ENCODE measurements at regions not wholly inside any gene's neighbourhood (a gene's known extent, or its start where the extent isn't known, plus 50 kb on each side); places are given as distances from the start of the nearest gene placed in this dataset.

- no peak overlapping the region for H3K27ac ChIP-seq (ENCODE audit: low read length)
- H3K9me2 ChIP-seq (replicated peaks; ENCODE audit: insufficient read depth, low read length) = no peaks in the 10 kb centered on the region
- no peaks in the 10 kb centered on the region for H3K27me3 ChIP-seq (ENCODE audit: low read length)
- no peak overlapping the region for H3K4me2 ChIP-seq (ENCODE audit: low read depth, low read length, poor library complexity, severe bottlenecking)
- peaks cover 52% of the 10 kb centered on the region for H3K9me3 ChIP-seq (ENCODE audit: low read length)
- no peak overlapping the region; the same call in 1 of the 2 replicates for H2AFZ ChIP-seq (ENCODE audit: low read length)
- DNase-seq = no peak
- no peak overlapping the region for H3K4me3 ChIP-seq (ENCODE audit: low read length)
- H4K20me1 ChIP-seq (ENCODE audit: insufficient read depth, low read depth, low read length) = no peaks in the 10 kb centered on the region
- H3K4me1 ChIP-seq (ENCODE audit: low read length) = no peaks in the 10 kb centered on the region
- no peak overlapping the region for H3K9ac ChIP-seq (ENCODE audit: low read length)
- no peaks in the 10 kb centered on the region for H3K79me2 ChIP-seq (ENCODE audit: low read length)
- no peaks in the 10 kb centered on the region for H3K36me3 ChIP-seq (ENCODE audit: insufficient read depth, low read length)
These were observed 237.2 kb upstream of the FSTL5 start for GRCh38 chr4:162401021-162401420.

- Histone ChIP-seq H3K9me2 (replicated peaks; ENCODE audit: insufficient read depth, low read length) (0 out of 2 replicates have a peak, but pooled peaks cover 5% of the 10 kb centered on the region), H3K4me1 (ENCODE audit: low read length) (no peaks in the 10 kb centered on the region), H3K36me3 (ENCODE audit: insufficient read depth, low read length) (no peaks in the 10 kb centered on the region), H3K27ac (ENCODE audit: low read length) (no peak overlapping the region), H3K79me2 (ENCODE audit: low read length) (no peaks in the 10 kb centered on the region), H3K9ac (ENCODE audit: low read length) (no peak overlapping the region), H3K9me3 (ENCODE audit: low read length) (peaks cover 56% of the 10 kb centered on the region), H3K27me3 (ENCODE audit: low read length) (no peaks in the 10 kb centered on the region), H4K20me1 (ENCODE audit: insufficient read depth, low read depth, low read length) (no peaks in the 10 kb centered on the region), H2AFZ (ENCODE audit: low read length) (no peak overlapping the region), H3K4me3 (ENCODE audit: low read length) (no peak overlapping the region), H3K4me2 (ENCODE audit: low read depth, low read length, poor library complexity, severe bottlenecking) (no peak overlapping the region)
- DNase-seq = no peak
These were observed 229.1 kb upstream of the FSTL5 start for GRCh38 chr4:162392946-162393345.

GRCh38 chr4:162366146-162366545, 202.3 kb upstream of the FSTL5 start:
- Histone ChIP-seq H3K4me3 (ENCODE audit: low read length) (no peak overlapping the region), H3K4me1 (ENCODE audit: low read length) (no peaks in the 10 kb centered on the region), H4K20me1 (ENCODE audit: insufficient read depth, low read depth, low read length) (no peaks in the 10 kb centered on the region), H3K9ac (ENCODE audit: low read length) (no peak overlapping the region), H2AFZ (ENCODE audit: low read length) (no peak overlapping the region), H3K27me3 (ENCODE audit: low read length) (no peaks in the 10 kb centered on the region), H3K27ac (ENCODE audit: low read length) (no peak overlapping the region), H3K9me2 (replicated peaks; ENCODE audit: insufficient read depth, low read length) (no peaks in the 10 kb centered on the region), H3K79me2 (ENCODE audit: low read length) (no peaks in the 10 kb centered on the region), H3K9me3 (ENCODE audit: low read length) (peaks cover 37% of the 10 kb centered on the region), H3K36me3 (ENCODE audit: insufficient read depth, low read length) (no peaks in the 10 kb centered on the region), H3K4me2 (ENCODE audit: low read depth, low read length, poor library complexity, severe bottlenecking) (no peak overlapping the region)
- DNase-seq = no peak

GRCh38 chr4:162364651-162365050, 200.9 kb upstream of the FSTL5 start:
- H3K4me3 ChIP-seq (ENCODE audit: low read length) = no peak overlapping the region
- H3K27ac ChIP-seq (ENCODE audit: low read length) = no peak overlapping the region
- H3K79me2 ChIP-seq (ENCODE audit: low read length) = no peaks in the 10 kb centered on the region
- H2AFZ ChIP-seq (ENCODE audit: low read length) = no peak overlapping the region
- peaks cover 36% of the 10 kb centered on the region for H3K9me3 ChIP-seq (ENCODE audit: low read length)
- H3K9ac ChIP-seq (ENCODE audit: low read length) = no peak overlapping the region
- no peak for DNase-seq
- no peak overlapping the region for H3K4me2 ChIP-seq (ENCODE audit: low read depth, low read length, poor library complexity, severe bottlenecking)
- no peaks in the 10 kb centered on the region for H3K27me3 ChIP-seq (ENCODE audit: low read length)
- H3K36me3 ChIP-seq (ENCODE audit: insufficient read depth, low read length) = no peaks in the 10 kb centered on the region
- H3K4me1 ChIP-seq (ENCODE audit: low read length) = no peaks in the 10 kb centered on the region
- H3K9me2 ChIP-seq (replicated peaks; ENCODE audit: insufficient read depth, low read length) = no peaks in the 10 kb centered on the region
- H4K20me1 ChIP-seq (ENCODE audit: insufficient read depth, low read depth, low read length) = no peaks in the 10 kb centered on the region

GRCh38 chr4:162360369-162361149, 196.8 kb upstream of the FSTL5 start:
- Histone ChIP-seq H2AFZ (ENCODE audit: low read length) (no peak overlapping the region), H3K9ac (ENCODE audit: low read length) (no peak overlapping the region), H3K4me1 (ENCODE audit: low read length) (no peaks in the 10 kb centered on the region), H3K4me2 (ENCODE audit: low read depth, low read length, poor library complexity, severe bottlenecking) (no peak overlapping the region), H3K27ac (ENCODE audit: low read length) (no peak overlapping the region), H3K79me2 (ENCODE audit: low read length) (no peaks in the 10 kb centered on the region), H4K20me1 (ENCODE audit: insufficient read depth, low read depth, low read length) (no peaks in the 10 kb centered on the region), H3K27me3 (ENCODE audit: low read length) (no peaks in the 10 kb centered on the region), H3K36me3 (ENCODE audit: insufficient read depth, low read length) (no peaks in the 10 kb centered on the region), H3K4me3 (ENCODE audit: low read length) (no peak overlapping the region), H3K9me2 (replicated peaks; ENCODE audit: insufficient read depth, low read length) (no peaks in the 10 kb centered on the region), H3K9me3 (ENCODE audit: low read length) (peaks cover 32% of the 10 kb centered on the region)
- DNase-seq = no peak

GRCh38 chr4:162356181-162356580, 192.4 kb upstream of the FSTL5 start:
- H2AFZ ChIP-seq (ENCODE audit: low read length) = no peak overlapping the region
- DNase-seq = no peak
- no peak overlapping the region for H3K4me3 ChIP-seq (ENCODE audit: low read length)
- no peaks in the 10 kb centered on the region for H3K79me2 ChIP-seq (ENCODE audit: low read length)
- H3K36me3 ChIP-seq (ENCODE audit: insufficient read depth, low read length) = no peaks in the 10 kb centered on the region
- H3K9ac ChIP-seq (ENCODE audit: low read length) = no peak overlapping the region
- H3K4me1 ChIP-seq (ENCODE audit: low read length) = no peaks in the 10 kb centered on the region
- no peaks in the 10 kb centered on the region for H3K9me2 ChIP-seq (replicated peaks; ENCODE audit: insufficient read depth, low read length)
- H3K4me2 ChIP-seq (ENCODE audit: low read depth, low read length, poor library complexity, severe bottlenecking) = no peak overlapping the region
- no peak overlapping the region for H3K27ac ChIP-seq (ENCODE audit: low read length)
- H3K9me3 ChIP-seq (ENCODE audit: low read length) = peaks cover 19% of the 10 kb centered on the region
- no peaks in the 10 kb centered on the region for H4K20me1 ChIP-seq (ENCODE audit: insufficient read depth, low read depth, low read length)
- no peaks in the 10 kb centered on the region for H3K27me3 ChIP-seq (ENCODE audit: low read length)

- no peak overlapping the region for H3K4me2 ChIP-seq (ENCODE audit: low read depth, low read length, poor library complexity, severe bottlenecking)
- H3K9me3 ChIP-seq (ENCODE audit: low read length) = peaks cover 8% of the 10 kb centered on the region
- no peak for DNase-seq
- no peak overlapping the region for H3K9ac ChIP-seq (ENCODE audit: low read length)
- H3K27me3 ChIP-seq (ENCODE audit: low read length) = no peaks in the 10 kb centered on the region
- no peaks in the 10 kb centered on the region for H4K20me1 ChIP-seq (ENCODE audit: insufficient read depth, low read depth, low read length)
- H3K4me3 ChIP-seq (ENCODE audit: low read length) = no peak overlapping the region
- no peaks in the 10 kb centered on the region for H3K36me3 ChIP-seq (ENCODE audit: insufficient read depth, low read length)
- no peaks in the 10 kb centered on the region for H3K4me1 ChIP-seq (ENCODE audit: low read length)
- no peak overlapping the region for H2AFZ ChIP-seq (ENCODE audit: low read length)
- no peaks in the 10 kb centered on the region for H3K9me2 ChIP-seq (replicated peaks; ENCODE audit: insufficient read depth, low read length)
- no peak overlapping the region for H3K27ac ChIP-seq (ENCODE audit: low read length)
- H3K79me2 ChIP-seq (ENCODE audit: low read length) = no peaks in the 10 kb centered on the region
These were observed 188.8 kb upstream of the FSTL5 start for GRCh38 chr4:162352580-162353107.

GRCh38 chr4:162350331-162350730, 186.5 kb upstream of the FSTL5 start:
- Histone ChIP-seq H3K27ac (ENCODE audit: low read length) (no peak overlapping the region), H3K36me3 (ENCODE audit: insufficient read depth, low read length) (no peaks in the 10 kb centered on the region), H2AFZ (ENCODE audit: low read length) (no peak overlapping the region), H3K79me2 (ENCODE audit: low read length) (no peaks in the 10 kb centered on the region), H4K20me1 (ENCODE audit: insufficient read depth, low read depth, low read length) (no peaks in the 10 kb centered on the region), H3K9me2 (replicated peaks; ENCODE audit: insufficient read depth, low read length) (no peaks in the 10 kb centered on the region), H3K4me3 (ENCODE audit: low read length) (no peak overlapping the region), H3K27me3 (ENCODE audit: low read length) (no peaks in the 10 kb centered on the region), H3K4me2 (ENCODE audit: low read depth, low read length, poor library complexity, severe bottlenecking) (no peak overlapping the region), H3K9me3 (ENCODE audit: low read length) (peaks cover 8% of the 10 kb centered on the region), H3K4me1 (ENCODE audit: low read length) (no peaks in the 10 kb centered on the region), H3K9ac (ENCODE audit: low read length) (no peak overlapping the region)
- DNase-seq = no peak
